ENCODE measurements at regions not wholly inside any gene's neighbourhood (a gene's known extent, or its start where the extent isn't known, plus 50 kb on each side); places are given as distances from the start of the nearest gene placed in this dataset.

DNA sequence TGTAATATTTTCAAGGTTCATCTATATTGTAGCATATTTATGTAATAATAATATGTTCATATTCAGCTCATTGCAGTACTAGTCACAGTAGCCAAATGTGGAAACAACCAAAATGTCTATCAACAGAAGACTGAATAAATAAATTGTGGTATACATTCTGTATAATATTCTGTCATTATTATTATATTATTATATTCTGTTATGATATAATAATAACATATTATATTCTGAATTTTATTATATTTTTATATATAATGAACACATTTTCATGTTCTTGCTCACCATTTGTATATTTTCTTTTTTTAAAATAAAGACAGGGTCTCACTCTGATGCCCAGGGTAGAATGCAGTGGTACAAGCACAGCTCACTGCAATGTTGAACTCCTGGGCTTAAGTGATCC lies 91.2 kb upstream of the STARD3NL start:
- DNase-seq = no peak

DNA sequence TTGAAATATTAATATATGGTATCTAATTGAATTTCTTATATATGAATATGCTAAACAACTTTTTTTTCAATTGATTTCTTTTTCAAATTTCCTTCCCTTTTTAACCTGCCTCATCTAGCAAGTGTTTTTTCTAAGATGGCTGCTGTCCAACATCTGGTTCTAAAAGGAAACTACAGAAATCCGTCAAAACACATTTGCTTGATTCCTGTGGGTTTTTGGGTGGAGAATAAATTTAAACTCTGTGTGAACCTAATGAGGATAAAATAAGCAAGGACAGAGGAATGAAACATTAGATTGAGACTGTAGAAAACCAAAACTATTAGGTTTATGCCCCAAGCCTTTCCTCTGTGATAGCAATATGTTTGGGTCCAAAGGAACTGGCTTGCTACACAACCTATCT lies 75.5 kb upstream of the STARD3NL start:
- no peak for DNase-seq

DNA sequence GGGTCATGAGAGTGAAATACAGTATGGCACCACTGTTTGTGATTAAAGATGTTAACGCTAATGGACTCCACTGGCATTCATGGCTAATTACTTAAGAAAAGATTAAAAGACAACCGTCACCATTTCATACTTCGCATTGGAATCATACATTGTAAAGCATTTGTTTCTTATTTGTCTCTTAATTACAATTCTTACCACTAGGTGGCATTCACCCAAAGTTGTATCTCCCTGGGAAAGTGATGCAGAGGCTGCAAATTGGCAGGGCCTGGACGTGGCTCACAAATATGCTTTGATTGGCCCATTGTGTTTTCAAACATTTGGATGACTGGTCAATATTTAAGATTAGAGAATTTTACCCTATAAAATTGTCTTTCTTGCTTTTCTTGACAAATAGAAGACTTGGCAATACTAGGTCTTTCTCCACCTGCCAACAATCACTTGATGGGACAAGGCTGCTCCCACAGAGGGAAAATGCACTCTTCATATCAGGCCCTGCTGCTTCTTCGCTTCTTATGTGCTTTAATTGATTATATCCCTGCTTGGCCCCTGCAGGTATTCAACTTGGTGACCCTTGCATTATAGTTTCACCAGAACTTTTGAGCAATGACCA lies 72.1 kb upstream of the STARD3NL start:
- peak; percentile 17 for DNase-seq

DNA sequence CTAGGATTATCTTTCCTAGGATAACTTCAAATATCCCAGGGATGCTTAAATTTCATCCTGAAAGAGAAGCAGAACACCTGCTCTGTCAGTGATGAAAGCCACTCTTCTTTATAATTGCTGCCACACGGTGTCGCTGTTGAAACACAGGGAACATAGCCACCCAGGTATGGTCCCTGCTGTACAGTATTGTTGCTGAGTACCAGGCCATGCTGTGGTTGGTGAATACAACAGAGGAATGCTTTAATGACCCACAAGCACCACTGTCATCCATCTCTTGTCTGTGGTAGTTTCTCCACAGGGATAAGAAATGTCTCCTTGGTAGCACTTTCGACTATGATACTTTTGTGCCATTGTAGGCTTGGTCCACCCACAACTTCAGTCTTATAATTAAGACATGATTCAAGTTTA lies 70.6 kb upstream of the STARD3NL start:
- DNase-seq = peak; percentile 42

DNA sequence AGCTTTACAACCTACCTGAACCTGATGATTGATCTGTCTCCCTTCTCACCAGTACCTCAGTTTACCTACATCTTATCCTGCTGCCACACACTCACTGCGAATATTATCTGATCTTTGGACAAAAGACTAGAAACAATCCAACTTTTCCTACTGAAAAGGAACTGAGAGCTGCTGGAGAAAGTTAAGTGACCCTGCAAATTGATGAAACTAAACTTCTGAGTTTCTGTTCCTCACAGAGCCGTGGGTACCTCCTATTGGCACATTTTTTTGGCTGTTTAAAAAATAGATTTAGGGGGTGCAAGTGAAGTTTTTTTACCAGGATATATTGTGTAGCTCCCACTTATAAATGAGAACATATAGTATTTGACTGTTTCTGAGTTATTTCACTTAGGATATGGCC lies 66.0 kb upstream of the STARD3NL start:
- no peak for DNase-seq

DNA sequence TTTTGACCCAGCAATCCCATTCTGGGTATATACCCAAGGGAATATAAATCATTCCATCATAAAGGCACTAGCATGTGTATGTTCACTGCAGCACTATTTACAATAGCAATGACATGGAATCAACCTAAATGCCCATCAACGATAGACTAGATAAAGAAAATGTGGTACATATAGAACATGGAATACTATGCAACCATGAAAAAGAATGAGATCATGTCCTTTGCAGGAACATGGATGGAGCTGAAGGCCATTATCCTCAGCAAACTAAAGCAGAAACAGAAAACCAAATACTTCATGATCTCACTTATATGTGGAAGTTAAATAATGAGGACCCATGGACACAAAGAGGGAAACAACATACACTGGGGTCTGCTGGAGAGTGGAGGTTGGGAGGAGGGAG lies 58.0 kb upstream of the STARD3NL start:
- DNase-seq = no peak

DNA sequence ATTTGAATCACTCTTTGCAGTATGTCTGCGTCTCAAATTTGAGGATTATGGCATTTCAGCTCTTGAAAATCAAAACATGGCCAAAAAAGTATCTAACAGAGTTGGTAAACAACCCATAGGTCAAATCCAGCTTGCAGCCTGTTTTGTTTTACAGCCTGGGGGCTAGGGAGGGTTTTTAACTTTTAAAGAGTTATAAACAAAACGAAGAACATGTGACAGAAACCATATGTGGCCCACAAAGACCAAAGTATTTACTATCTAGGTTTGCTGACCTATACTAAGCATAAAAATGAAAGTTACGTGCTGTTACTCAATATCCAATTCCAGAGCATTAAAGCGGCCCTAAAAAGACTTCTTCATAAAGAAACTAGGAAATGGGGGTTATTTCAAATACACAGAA lies 55.5 kb upstream of the STARD3NL start:
- no peak for DNase-seq

DNA sequence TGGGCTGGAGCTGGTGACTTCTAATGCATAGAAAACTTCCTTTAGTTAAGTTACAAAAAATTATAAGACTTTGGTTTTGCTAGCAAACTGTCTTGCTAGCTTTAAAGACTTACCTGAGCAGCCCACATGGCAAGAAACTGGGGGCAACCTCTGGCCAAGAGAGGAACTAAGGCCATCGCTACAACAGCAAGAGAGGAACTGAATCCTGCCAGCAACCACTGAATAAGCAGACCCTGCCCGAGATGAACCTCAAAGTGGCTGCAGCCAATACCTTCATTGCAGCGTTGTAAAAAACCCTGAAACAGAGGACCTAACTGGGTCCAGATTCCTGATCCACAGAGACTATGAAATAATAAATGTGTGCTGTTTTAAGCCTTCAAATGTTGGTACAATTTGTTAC lies 54.6 kb upstream of the STARD3NL start:
- DNase-seq = no peak

DNA sequence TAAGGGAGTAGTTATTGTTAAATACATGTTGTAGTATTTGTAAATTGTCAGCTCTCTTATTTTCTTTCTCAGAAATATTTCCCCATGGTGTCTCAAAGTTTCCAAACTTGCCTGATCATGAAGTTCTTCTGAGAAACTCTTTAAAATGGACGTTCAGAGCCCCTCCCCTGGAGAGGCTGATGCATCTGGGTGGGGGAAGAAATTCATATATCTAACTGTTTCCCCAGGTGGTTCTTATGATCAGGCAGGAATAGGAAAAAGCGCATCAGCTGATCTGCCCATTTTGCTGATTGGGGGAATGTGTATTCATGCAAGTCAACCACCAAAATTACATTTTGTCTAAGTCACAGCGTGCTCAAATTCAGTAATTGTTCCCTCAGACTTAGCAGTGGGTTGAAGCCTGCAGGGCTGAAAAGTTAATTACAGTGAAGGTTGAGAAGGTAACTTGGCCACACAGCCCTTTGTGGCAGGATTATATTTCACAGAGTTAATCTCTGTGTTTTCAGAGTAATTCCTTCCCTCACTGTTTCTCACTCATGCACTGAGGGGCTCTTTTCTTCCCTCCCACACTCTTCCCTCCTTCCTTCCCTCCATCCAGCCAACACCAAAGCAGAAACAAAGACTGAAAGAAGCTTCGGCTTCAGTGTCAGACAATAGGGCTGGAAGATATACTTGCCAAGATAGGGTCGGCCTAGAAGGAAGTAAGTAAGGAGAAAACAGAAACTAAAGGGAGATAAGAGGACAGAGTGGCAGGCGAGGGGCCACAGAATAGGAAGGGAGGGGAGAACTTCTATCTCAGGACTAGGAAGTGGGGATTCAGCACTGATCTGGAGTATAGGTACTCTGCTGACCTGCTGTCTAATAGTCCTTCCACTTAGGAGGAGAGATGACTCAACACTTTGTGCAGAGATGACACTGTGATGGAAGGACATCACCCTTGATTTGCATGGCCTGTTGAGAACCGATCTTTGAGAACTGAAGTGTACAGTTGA lies 50.5 kb upstream of the STARD3NL start:
- no peak for DNase-seq

Measured in NCI-H748 treated with DMSO at 0.1 percent for 48 hours (cell line).